ENCODE measurements at regions not wholly inside any gene's neighbourhood (a gene's known extent, or its start where the extent isn't known, plus 50 kb on each side); places are given as distances from the start of the nearest gene placed in this dataset.

- Histone ChIP-seq H3K4me3 (ENCODE audit: low read depth, low read length) (no peak overlapping the region), H3K4me1 (ENCODE audit: control insufficient read depth, insufficient read depth, low read length) (no peaks in the 10 kb centered on the region), H3K27ac (ENCODE audit: extremely low read depth, low read depth, low read length) (no peak overlapping the region), H3K36me3 (ENCODE audit: control insufficient read depth in 2 of 2, insufficient read depth in 1 of 2, low read length in 2 of 2) (no peaks in the 10 kb centered on the region), H3K9me3 (ENCODE audit: control insufficient read depth, insufficient read depth, low read depth, low read length) (no peaks in the 10 kb centered on the region)
- TF ChIP-seq ZNF610 (tag by site-specific recombination; IDR thresholded peaks at IDR 0.05; ENCODE audit: borderline replicate concordance), result no peak
- TF ChIP-seq ZNF76 (tag by site-specific recombination; IDR thresholded peaks at IDR 0.05; ENCODE audit: borderline replicate concordance, low read depth), result no peak
- no peak for TF ChIP-seq ZNF473 (tag by site-specific recombination; IDR thresholded peaks at IDR 0.05)
- TF ChIP-seq ZNF837 (tag by site-specific recombination; IDR thresholded peaks at IDR 0.05), result no peak
- TF ChIP-seq ZNF19 (tag by site-specific recombination; IDR thresholded peaks at IDR 0.05; ENCODE audit: low read depth), result no peak
- TF ChIP-seq ZNF704 (tag by site-specific recombination; IDR thresholded peaks at IDR 0.05), result no peak
- no peak for TF ChIP-seq RBAK (tag by site-specific recombination; IDR thresholded peaks at IDR 0.05)
- no peak for TF ChIP-seq SCRT1 (tag by site-specific recombination; IDR thresholded peaks at IDR 0.05; ENCODE audit: borderline replicate concordance)
- TF ChIP-seq ZNF654 (tag by site-specific recombination; IDR thresholded peaks at IDR 0.05; ENCODE audit: low read depth), result no peak
- TF ChIP-seq PRDM4 (tag by site-specific recombination; IDR thresholded peaks at IDR 0.05), result no peak
- no peak for TF ChIP-seq ZNF677 (tag by site-specific recombination; IDR thresholded peaks at IDR 0.05)
- TF ChIP-seq ZNF791 (tag by site-specific recombination; IDR thresholded peaks at IDR 0.05), result no peak
- no peak for TF ChIP-seq ZSCAN30 (tag by site-specific recombination; IDR thresholded peaks at IDR 0.05)
- no peak for TF ChIP-seq ZNF623 (tag by site-specific recombination; IDR thresholded peaks at IDR 0.05)
- TF ChIP-seq FEZF1 (tag by site-specific recombination; IDR thresholded peaks at IDR 0.05), result no peak
- TF ChIP-seq PRDM6 (tag by site-specific recombination; IDR thresholded peaks at IDR 0.05), result no peak
- CTCF ChIA-PET, result no interaction called here
- POLR2A ChIA-PET, result no interaction called here
Measured at GRCh38 chr12:34203866-34204620, 181.7 kb downstream of the ALG10 start.

GRCh38 chr12:34204830-34205285 is 182.6 kb downstream of the ALG10 start:
- CTCF ChIA-PET, result no interaction called here
- Histone ChIP-seq H3K9me3 (ENCODE audit: control insufficient read depth, insufficient read depth, low read depth, low read length) (no peaks in the 10 kb centered on the region), H3K4me3 (ENCODE audit: low read depth, low read length) (no peak overlapping the region), H3K4me1 (ENCODE audit: control insufficient read depth, insufficient read depth, low read length) (no peaks in the 10 kb centered on the region), H3K27ac (ENCODE audit: extremely low read depth, low read depth, low read length) (no peak overlapping the region), H3K36me3 (ENCODE audit: control insufficient read depth in 2 of 2, insufficient read depth in 1 of 2, low read length in 2 of 2) (no peaks in the 10 kb centered on the region)
- TF ChIP-seq ZNF530 (tag by site-specific recombination; IDR thresholded peaks at IDR 0.05; ENCODE audit: low read depth) (no peak), IKZF3 (tag by site-specific recombination; IDR thresholded peaks at IDR 0.05) (no peak), KLF1 (tag by site-specific recombination; IDR thresholded peaks at IDR 0.05) (peak; percentile 77)
- POLR2A ChIA-PET, result no interaction called here
